Endodermal cell (in vitro differentiated cells): ENCODE measurements at regions not wholly inside any gene's neighbourhood (a gene's known extent, or its start where the extent isn't known, plus 50 kb on each side); places are given as distances from the start of the nearest gene placed in this dataset.

Experiments
- DNase-seq: peaks from one replicate; pipeline ENCODE4 v3.0.0-alpha.2; 2017
- H3K27ac ChIP-seq: 2 replicates; pipeline ENCODE4 v1.5.1; 2013; ENCODE audit warnings: mild to moderate bottlenecking, low read depth, low read length, moderate library complexity
- H3K27me3 ChIP-seq: 2 replicates; pipeline ENCODE4 v1.6.1; 2013; ENCODE audit warnings: mild to moderate bottlenecking, low read length, moderate library complexity; ENCODE audit not compliant: insufficient read depth, control insufficient read depth, poor library complexity, severe bottlenecking
- H3K36me3 ChIP-seq: 2 replicates; pipeline ENCODE4 v1.7.0; 2013; ENCODE audit warnings: mild to moderate bottlenecking, low read length, moderate library complexity; ENCODE audit not compliant: control insufficient read depth, insufficient read depth
- H3K4me1 ChIP-seq: one replicate; pipeline ENCODE4 v1.7.0; 2013; ENCODE audit warnings: low read length; ENCODE audit not compliant: control insufficient read depth, insufficient read depth
- H3K4me3 ChIP-seq: 2 replicates; pipeline ENCODE4 v1.5.1; 2013; ENCODE audit warnings: mild to moderate bottlenecking, low read length, moderate library complexity
- H3K9ac ChIP-seq: 2 replicates; pipeline ENCODE4 v1.6.1; 2013; ENCODE audit warnings: mild to moderate bottlenecking, low read length, moderate library complexity; ENCODE audit not compliant: poor library complexity, severe bottlenecking; ENCODE audit errors: extremely low read depth
- H3K9me3 ChIP-seq: 2 replicates; pipeline ENCODE4 v1.6.1; 2013; ENCODE audit warnings: mild to moderate bottlenecking, low read length, moderate library complexity; ENCODE audit not compliant: control insufficient read depth
- H3K27ac Mint-ChIP-seq: 2 replicates; pipeline ENCODE4 v1.8.0; 2020; ENCODE audit warnings: mixed read lengths
- H3K27me3 Mint-ChIP-seq: 2 replicates; pipeline ENCODE4 v1.8.0; 2021; ENCODE audit warnings: mild to moderate bottlenecking, mixed read lengths; ENCODE audit not compliant: insufficient read depth
- H3K36me3 Mint-ChIP-seq: 2 replicates; pipeline ENCODE4 v1.8.0; 2020; ENCODE audit warnings: low read depth, mixed read lengths
- H3K4me1 Mint-ChIP-seq: 2 replicates; pipeline ENCODE4 v1.8.0; 2020; ENCODE audit warnings: mixed read lengths
- H3K4me3 Mint-ChIP-seq: 2 replicates; pipeline ENCODE4 v1.8.0; 2020; ENCODE audit warnings: mild to moderate bottlenecking, moderate library complexity, mixed read lengths
- H3K9me3 Mint-ChIP-seq: 2 replicates; pipeline ENCODE4 v1.8.0; 2020; ENCODE audit warnings: mild to moderate bottlenecking, mixed read lengths
- CTCF ChIP-seq: fragments of 200-600 bp; sonication (generic); conservative IDR thresholded peaks from 2 replicates; pipeline ENCODE4 v1.5.0; 2021; ENCODE audit warnings: antibody characterized with exemption, mild to moderate bottlenecking
- WGBS, 2 experiments: methylation state at CpG; one replicate each; pipeline versions ENCODE4 v1.1.5 to v1.1.7; 2013; ENCODE audit warnings: missing lambda C conversion rate in 2 of 2, mixed read lengths in 1 of 2; ENCODE audit not compliant: insufficient coverage in 1 of 2, insufficient read length in 1 of 2; 5-methylcytosine and 5-hydroxymethylcytosine counted together

DNA sequence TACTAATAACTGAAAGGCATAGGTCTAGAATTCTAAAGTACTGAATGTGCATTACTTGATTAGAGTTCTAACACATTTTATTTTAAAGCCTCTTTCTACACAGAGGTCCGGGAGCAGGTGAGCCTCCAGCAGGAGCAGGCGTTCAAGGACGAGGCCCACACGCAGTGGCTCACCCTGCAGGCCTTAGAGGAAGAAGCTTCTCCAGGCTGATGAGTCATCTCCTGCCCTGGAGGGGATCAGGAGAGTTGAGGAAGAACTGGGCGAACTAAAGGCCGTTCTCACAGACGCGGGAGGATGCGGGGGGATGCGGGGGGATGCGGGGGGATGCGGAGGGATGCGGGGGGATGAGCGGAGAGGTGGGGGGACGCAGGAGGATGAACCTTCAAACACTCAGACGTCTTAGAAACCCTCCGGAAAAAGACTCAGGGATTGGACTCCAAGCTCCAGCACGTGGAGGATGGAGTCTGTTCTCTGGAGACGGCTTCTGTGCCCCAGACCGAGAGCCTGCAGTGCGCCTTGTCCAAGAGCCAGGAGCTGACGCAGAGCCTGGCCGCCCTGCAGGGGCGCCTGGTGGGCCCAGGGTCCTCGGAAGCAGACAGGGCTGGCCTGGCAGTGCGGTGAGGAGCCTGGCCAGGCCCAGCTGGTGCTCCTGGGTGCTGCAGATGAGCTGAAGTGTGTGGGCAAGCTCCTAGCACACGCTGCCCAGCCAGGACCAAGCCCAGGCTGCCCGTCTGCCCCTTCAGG lies 433.7 kb upstream of the TPK1 start:
- H3K27ac Mint-ChIP-seq = no peak overlapping the region
- H3K4me3 Mint-ChIP-seq = no peak overlapping the region
- Histone ChIP-seq H3K27ac (no peak overlapping the region), H3K9me3 (no peaks in the 10 kb centered on the region), H3K27me3 (no peaks in the 10 kb centered on the region), H3K9ac (no peak overlapping the region), H3K4me1 (no peaks in the 10 kb centered on the region), H3K4me3 (no peak overlapping the region), H3K36me3 (no peaks in the 10 kb centered on the region)
- no peaks in the 10 kb centered on the region for H3K4me1 Mint-ChIP-seq
- H3K36me3 Mint-ChIP-seq = no peaks in the 10 kb centered on the region
- WGBS, 2 experiments = 92 to 96% methylated on average over 7 to 28 of the region's 28 CpGs
- H3K27me3 Mint-ChIP-seq = no peaks in the 10 kb centered on the region
- DNase-seq = peak; percentile 46
- no peak for TF ChIP-seq CTCF
- H3K9me3 Mint-ChIP-seq = peaks cover 5% of the 10 kb centered on the region

DNA sequence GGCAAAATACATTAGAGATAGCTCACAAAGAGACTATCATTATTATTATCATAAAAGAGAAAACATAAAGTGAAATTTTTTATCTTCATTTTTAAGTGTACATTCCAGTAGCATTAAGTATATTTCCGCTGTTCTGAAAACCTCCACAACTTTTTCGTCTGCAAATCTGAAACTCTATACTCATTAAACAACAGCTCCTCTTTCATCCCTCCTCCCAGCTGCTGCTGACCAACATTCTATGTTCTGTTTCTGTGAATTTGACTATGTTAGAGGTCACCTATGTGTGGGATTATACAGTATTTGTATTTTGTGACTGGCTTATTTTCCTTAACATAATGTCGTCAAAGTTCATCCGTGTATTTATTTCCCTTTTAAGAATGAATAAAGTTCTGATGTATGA lies 429.3 kb upstream of the TPK1 start:
- Histone ChIP-seq H3K36me3 (no peaks in the 10 kb centered on the region), H3K27me3 (no peaks in the 10 kb centered on the region), H3K9me3 (no peaks in the 10 kb centered on the region), H3K27ac (no peak overlapping the region), H3K4me1 (no peaks in the 10 kb centered on the region), H3K4me3 (no peak overlapping the region), H3K9ac (no peak overlapping the region)
- H3K36me3 Mint-ChIP-seq = no peaks in the 10 kb centered on the region
- WGBS, 2 experiments = 85% methylated on average over 4 of the region's 4 CpGs; no CpG with 5 or more reads in 1 of the 2 experiments
- H3K27me3 Mint-ChIP-seq = no peaks in the 10 kb centered on the region
- TF ChIP-seq CTCF = no peak
- no peak for DNase-seq
- no peak overlapping the region for H3K4me3 Mint-ChIP-seq
- no peak overlapping the region for H3K27ac Mint-ChIP-seq
- H3K9me3 Mint-ChIP-seq = peaks cover 3% of the 10 kb centered on the region
- H3K4me1 Mint-ChIP-seq = no peaks in the 10 kb centered on the region

DNA sequence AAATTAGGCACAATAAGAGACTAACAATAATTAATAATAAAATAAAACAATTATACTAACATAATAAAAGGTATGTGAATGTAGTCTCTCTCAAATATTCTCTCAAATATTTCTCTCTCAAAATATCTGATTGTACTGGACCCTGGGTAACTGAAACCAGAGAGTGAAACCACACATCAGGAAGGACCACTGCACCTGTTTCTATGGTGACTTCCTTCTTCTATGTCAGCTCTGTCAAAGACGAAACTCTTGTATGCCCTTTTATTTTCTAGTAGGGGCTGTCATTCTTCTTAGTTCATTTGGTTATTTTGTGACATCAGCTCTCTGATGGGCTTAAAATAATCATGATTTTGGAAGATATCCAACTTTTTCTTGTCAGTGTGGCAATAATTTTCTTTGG lies 428.0 kb upstream of the TPK1 start:
- H3K9me3 ChIP-seq = no peaks in the 10 kb centered on the region
- H3K9ac ChIP-seq = no peak overlapping the region
- Mint-ChIP-seq H3K9me3 (no peaks in the 10 kb centered on the region), H3K4me3 (no peak overlapping the region), H3K4me1 (no peaks in the 10 kb centered on the region), H3K27me3 (no peaks in the 10 kb centered on the region), H3K27ac (no peak overlapping the region), H3K36me3 (no peaks in the 10 kb centered on the region)
- no peak for TF ChIP-seq CTCF
- H3K27ac ChIP-seq = no peak overlapping the region
- 63% methylated on average over 1 of the region's 1 CpG; no CpG with 5 or more reads in 1 of the 2 experiments for WGBS, 2 experiments
- no peaks in the 10 kb centered on the region for H3K36me3 ChIP-seq
- DNase-seq = no peak
- no peaks in the 10 kb centered on the region for H3K4me1 ChIP-seq
- H3K27me3 ChIP-seq = no peaks in the 10 kb centered on the region
- no peak overlapping the region for H3K4me3 ChIP-seq
